ENCODE measurements at regions not wholly inside any gene's neighbourhood (a gene's known extent, or its start where the extent isn't known, plus 50 kb on each side); places are given as distances from the start of the nearest gene placed in this dataset.
A peak's percentile ranks its signal among the peaks of the same experiment; 100 is the strongest.
"Not testable (repeated sequence)": the region's sequence is repeated elsewhere in the genome, so short reads cannot be mapped to it uniquely, and the experiment has no call there.

DNA sequence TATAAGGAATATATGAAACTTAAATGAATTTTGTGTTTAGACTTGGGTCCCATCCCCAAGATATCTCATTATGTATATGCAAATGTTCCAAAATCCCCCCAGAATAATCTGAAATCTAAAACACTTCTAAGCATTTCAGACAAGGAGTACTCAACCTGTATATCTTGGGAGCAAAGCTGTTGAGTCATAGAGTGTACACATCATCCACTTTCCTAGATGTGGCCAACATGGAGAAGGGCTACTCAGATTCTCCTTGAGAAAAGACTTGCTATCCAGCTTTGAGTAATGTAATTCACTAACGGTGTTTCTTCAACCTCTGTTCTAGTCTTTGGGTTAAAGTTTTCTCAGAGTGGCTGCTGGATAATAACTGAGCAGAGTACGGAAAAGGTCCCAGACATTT is 215.5 kb upstream of the POU1F1 start:
- no peak for DNase-seq (ENCODE audit: low spot score)

GRCh38 chr3:87489892-87490291 is 213.5 kb upstream of the POU1F1 start:
- no peak for DNase-seq (ENCODE audit: low spot score)

- peak; percentile 11 for DNase-seq (ENCODE audit: low spot score)
Observed at GRCh38 chr3:87488765-87489164, 212.4 kb upstream of the POU1F1 start.

GRCh38 chr3:87486635-87487034 is 210.3 kb upstream of the POU1F1 start:
- DNase-seq (ENCODE audit: low spot score) = not testable (repeated sequence)

DNA sequence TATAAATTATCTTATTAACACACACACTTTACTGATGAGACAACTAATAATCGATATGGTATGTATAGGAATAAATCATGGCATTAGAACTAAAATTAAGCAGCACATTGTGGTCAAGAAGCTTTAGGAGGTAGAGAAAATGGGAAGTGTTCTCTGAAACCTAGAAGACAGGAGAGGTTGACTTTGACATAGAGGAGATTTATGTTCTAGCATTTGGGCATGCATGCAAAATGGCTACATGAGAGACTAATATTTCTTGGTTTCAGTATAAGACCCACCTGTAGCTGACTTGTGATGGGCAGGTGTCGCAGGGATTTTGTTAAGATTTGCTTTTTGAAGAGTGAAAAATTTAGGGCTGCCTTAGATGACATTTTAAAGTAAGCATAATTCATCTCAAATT is 209.7 kb upstream of the POU1F1 start:
- DNase-seq (ENCODE audit: low spot score) = no peak

GRCh38 chr3:87478716-87479115 is 202.3 kb upstream of the POU1F1 start:
- DNase-seq (ENCODE audit: low spot score) = no peak

GRCh38 chr3:87473944-87474343 is 197.6 kb upstream of the POU1F1 start:
- no peak for DNase-seq (ENCODE audit: low spot score)

GRCh38 chr3:87468938-87469337 is 192.6 kb upstream of the POU1F1 start:
- DNase-seq (ENCODE audit: low spot score) = no peak

DNA sequence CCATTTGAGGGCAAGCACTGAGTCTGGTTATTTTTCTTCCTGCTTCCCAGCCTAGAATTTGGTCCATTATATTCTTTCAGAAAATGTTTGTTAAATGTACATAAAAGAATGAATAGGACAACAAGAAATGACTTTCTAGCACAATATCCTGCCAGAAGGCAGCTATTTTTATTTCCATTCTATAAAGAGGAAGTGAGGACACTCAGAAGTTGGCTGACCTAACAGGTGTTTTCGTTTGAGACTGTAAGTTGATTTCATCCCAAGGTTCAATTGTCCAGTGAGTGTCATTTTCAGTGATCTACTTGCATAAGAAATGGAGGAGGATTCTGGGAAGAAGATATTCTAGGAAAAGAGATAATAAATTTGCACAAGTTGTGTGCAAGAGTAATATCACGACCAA is 191.9 kb upstream of the POU1F1 start:
- DNase-seq (ENCODE audit: low spot score) = no peak

- DNase-seq (ENCODE audit: low spot score) = no peak
Observed at GRCh38 chr3:87462228-87462627, 185.8 kb upstream of the POU1F1 start.

GRCh38 chr3:87461443-87461842 is 185.1 kb upstream of the POU1F1 start:
- no peak for DNase-seq (ENCODE audit: low spot score)

DNA sequence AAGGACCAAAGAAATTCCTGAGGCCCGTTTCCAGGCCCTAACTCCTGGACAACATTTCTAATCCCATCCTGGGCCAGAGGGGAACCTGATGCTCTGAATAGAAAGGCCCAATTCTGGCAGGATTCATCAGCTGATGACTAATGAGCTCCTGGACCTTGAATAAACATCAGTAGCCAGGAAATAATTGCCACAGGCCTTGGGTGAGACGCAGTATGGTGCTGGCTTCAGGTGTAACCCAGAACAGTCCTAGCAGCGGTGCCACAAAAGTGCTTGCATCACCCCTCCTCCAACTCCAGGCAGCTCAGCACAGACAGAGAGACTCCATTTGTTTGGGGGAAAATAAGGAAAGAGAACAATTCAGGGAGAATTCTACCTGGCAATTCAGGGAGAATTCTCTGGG is 184.7 kb upstream of the POU1F1 start:
- DNase-seq (ENCODE audit: low spot score) = no peak

DNA sequence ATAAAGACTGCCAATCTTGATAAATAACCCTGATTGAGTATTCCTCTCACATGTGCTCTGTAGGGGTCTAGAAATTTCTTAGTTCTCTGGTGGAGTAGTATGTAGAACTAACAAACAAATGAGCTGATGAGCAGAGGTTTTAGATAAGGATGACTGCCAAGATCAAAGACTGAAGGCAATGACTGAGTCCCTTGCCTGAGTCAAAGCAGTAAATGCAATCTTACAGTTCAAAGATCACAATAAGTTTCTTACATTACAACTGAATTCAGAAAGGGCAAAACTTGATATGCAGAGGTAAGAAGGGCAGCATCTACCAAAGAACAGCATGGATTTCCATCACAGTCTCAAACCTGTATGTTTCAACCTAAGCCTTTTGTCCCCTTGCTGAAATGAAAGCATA is 172.2 kb upstream of the POU1F1 start:
- DNase-seq (ENCODE audit: low spot score) = no peak

DNA sequence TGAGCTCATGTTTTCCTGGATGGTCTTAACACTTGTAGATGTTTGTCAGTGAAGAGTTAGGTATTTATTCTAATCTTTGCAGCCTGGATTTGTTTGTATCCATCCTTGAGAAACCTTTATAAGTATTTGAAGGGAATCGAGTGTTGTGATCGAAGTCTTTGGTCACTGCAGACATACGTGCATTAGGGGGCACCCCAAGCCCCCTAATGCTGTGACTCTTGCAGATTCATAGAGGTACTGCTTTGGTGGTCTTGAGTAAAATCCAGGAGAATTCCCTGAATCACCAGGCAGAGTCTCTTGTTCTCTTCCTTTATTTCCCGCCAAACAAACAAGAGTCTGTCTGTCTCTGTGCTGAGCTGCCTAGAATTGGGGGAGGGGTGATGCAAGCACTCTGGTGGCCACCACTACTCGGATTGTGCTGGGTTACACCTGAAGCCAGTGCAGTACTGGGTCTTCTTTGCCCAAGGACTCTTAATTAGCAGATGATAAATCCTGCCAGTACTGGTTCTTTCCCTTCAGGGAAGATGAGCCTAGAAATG is 170.5 kb upstream of the POU1F1 start:
- DNase-seq (ENCODE audit: low spot score) = no peak

DNA sequence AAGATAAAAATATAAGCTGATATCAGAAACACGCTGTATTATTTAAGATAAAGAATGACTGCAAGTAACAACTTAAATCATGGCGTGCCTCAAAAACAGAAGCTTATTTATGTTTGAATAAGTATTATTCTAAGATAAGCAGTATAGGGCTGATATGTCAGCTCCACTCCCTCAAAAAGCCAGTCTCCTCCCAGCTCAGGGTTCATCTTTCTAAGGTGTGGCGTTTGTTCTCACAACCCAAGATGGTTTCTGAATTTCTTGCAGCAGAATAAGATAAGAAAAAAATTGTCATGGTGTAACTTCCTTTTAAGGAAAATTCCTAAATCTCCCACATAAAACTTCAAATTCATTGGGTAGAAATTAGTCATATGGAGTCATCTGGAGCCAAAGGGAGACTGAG is 166.1 kb upstream of the POU1F1 start:
- DNase-seq (ENCODE audit: low spot score) = no peak

GRCh38 chr3:87437765-87438164 is 161.4 kb upstream of the POU1F1 start:
- peak; percentile 6 for DNase-seq (ENCODE audit: low spot score)

- no peak for DNase-seq (ENCODE audit: low spot score)
Observed at GRCh38 chr3:87436781-87437543, 160.6 kb upstream of the POU1F1 start.

GRCh38 chr3:87435926-87436620 is 159.7 kb upstream of the POU1F1 start:
- DNase-seq (ENCODE audit: low spot score) = peak; percentile 29

- not testable (repeated sequence) for DNase-seq (ENCODE audit: low spot score)
Observed at GRCh38 chr3:87433445-87433844, 157.1 kb upstream of the POU1F1 start.

GRCh38 chr3:87426918-87427317 is 150.5 kb upstream of the POU1F1 start:
- DNase-seq (ENCODE audit: low spot score) = peak; percentile 20

DNA sequence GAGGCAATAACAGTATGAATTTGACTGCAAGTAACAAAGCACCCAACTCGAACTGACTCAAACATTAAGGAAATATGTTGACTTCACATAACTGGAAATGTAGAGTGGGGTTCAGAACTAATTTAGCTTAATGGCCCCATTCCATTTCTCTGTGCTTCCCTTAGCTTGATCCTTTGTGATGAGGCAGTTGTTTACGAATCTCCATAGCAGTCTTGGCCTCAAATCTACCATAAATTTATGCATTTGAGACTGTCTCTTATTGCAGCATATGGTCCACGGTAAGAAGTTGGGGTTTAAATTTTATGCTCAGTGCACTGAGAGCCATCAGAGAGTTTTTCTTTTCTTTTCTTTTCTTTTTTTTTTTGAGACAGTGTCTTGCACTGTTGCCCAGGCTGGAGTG is 148.7 kb upstream of the POU1F1 start:
- no peak for DNase-seq (ENCODE audit: low spot score)

GRCh38 chr3:87423336-87423735 is 147.0 kb upstream of the POU1F1 start:
- DNase-seq (ENCODE audit: low spot score) = no peak

DNA sequence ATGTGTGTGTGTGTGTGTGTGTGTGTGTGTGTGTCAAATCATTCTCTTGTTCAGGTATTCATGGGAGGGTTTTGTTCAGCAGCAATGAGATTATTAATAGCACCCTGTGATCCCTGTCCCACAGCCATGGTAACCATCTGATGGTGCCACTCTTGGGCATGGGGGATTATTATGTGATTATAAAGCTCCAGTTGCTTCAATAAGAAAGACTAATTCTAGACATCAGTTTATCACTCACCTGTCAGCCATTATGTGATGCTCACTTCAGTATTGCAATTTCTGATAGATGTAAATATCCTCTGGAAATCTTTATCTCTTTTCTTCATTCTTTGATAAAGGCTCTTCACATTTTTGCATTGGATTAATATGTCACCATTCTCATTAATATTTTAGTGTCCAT is 145.9 kb upstream of the POU1F1 start:
- DNase-seq (ENCODE audit: low spot score) = no peak
